ENCODE measurements at regions not wholly inside any gene's neighbourhood (a gene's known extent, or its start where the extent isn't known, plus 50 kb on each side); places are given as distances from the start of the nearest gene placed in this dataset.

- TF ChIP-seq CTCF (IDR thresholded peaks at IDR 0.05; ENCODE audit: insufficient read depth, low read length) = no peak
- DNase-seq (ENCODE audit: low read depth) = no peak
- H3K4me3 ChIP-seq (ENCODE audit: low read depth, low read length) = no peak overlapping the region
Observed at GRCh38 chr5:27476356-27476988, 438.1 kb upstream of the CDH9 start.

GRCh38 chr5:27475063-27475462 lies 436.7 kb upstream of the CDH9 start:
- no peak overlapping the region for H3K4me3 ChIP-seq (ENCODE audit: low read depth, low read length)
- TF ChIP-seq CTCF (IDR thresholded peaks at IDR 0.05; ENCODE audit: insufficient read depth, low read length) = no peak
- no peak for DNase-seq (ENCODE audit: low read depth)

GRCh38 chr5:27474395-27474794 lies 436.0 kb upstream of the CDH9 start:
- DNase-seq (ENCODE audit: low read depth) = no peak
- no peak overlapping the region for H3K4me3 ChIP-seq (ENCODE audit: low read depth, low read length)
- TF ChIP-seq CTCF (IDR thresholded peaks at IDR 0.05; ENCODE audit: insufficient read depth, low read length) = no peak

GRCh38 chr5:27474047-27474309 lies 435.6 kb upstream of the CDH9 start:
- peak; percentile 8 for DNase-seq (ENCODE audit: low read depth)
- no peak overlapping the region for H3K4me3 ChIP-seq (ENCODE audit: low read depth, low read length)
- no peak for TF ChIP-seq CTCF (IDR thresholded peaks at IDR 0.05; ENCODE audit: insufficient read depth, low read length)

- no peak for DNase-seq (ENCODE audit: low read depth)
- H3K4me3 ChIP-seq (ENCODE audit: low read depth, low read length) = no peak overlapping the region
- no peak for TF ChIP-seq CTCF (IDR thresholded peaks at IDR 0.05; ENCODE audit: insufficient read depth, low read length)
Observed at GRCh38 chr5:27473307-27474046, 435.1 kb upstream of the CDH9 start.

- TF ChIP-seq CTCF (IDR thresholded peaks at IDR 0.05; ENCODE audit: insufficient read depth, low read length) = no peak
- DNase-seq (ENCODE audit: low read depth) = no peak
- H3K4me3 ChIP-seq (ENCODE audit: low read depth, low read length) = no peak overlapping the region
Observed at GRCh38 chr5:27472871-27473270, 434.5 kb upstream of the CDH9 start.
